HUES48 (cell line): ENCODE measurements at regions not wholly inside any gene's neighbourhood (a gene's known extent, or its start where the extent isn't known, plus 50 kb on each side); places are given as distances from the start of the nearest gene placed in this dataset.
"Not testable (repeated sequence)": the region's sequence is repeated elsewhere in the genome, so short reads cannot be mapped to it uniquely, and the experiment has no call there.

Experiments
- H3K27ac ChIP-seq: one replicate; pipeline ENCODE4 v1.7.0; 2013; ENCODE audit warnings: low read depth, low read length, inconsistent platforms
- H3K27me3 ChIP-seq: 2 replicates; pipeline ENCODE4 v1.6.1; 2013; ENCODE audit warnings: mild to moderate bottlenecking, low read length; ENCODE audit not compliant: control insufficient read depth, insufficient read depth
- H3K36me3 ChIP-seq: 2 replicates; pipeline ENCODE4 v1.6.1; 2013; ENCODE audit warnings: low read length; ENCODE audit not compliant: control insufficient read depth, insufficient read depth
- H3K4me1 ChIP-seq: 2 replicates; pipeline ENCODE4 v1.6.1; 2013; ENCODE audit warnings: mild to moderate bottlenecking, low read length; ENCODE audit not compliant: control insufficient read depth, insufficient read depth
- H3K4me3 ChIP-seq: 2 replicates; pipeline ENCODE4 v1.5.1; 2013; ENCODE audit warnings: mild to moderate bottlenecking, low read depth, low read length
- H3K9ac ChIP-seq: 2 replicates; pipeline ENCODE4 v1.6.1; 2013; ENCODE audit warnings: mild to moderate bottlenecking, low read depth, low read length, moderate library complexity
- H3K9me3 ChIP-seq: 2 replicates; pipeline ENCODE4 v1.6.1; 2013; ENCODE audit warnings: low read length; ENCODE audit not compliant: control insufficient read depth, insufficient read depth

GRCh38 chr6:15739353-15739752, 76.5 kb upstream of the DTNBP1 start:
- no peaks in the 10 kb centered on the region for H3K27me3 ChIP-seq
- no peaks in the 10 kb centered on the region for H3K4me1 ChIP-seq
- H3K4me3 ChIP-seq: no peak overlapping the region
- no peak overlapping the region for H3K9ac ChIP-seq
- no peaks in the 10 kb centered on the region for H3K36me3 ChIP-seq
- no peak overlapping the region for H3K27ac ChIP-seq
- no peaks in the 10 kb centered on the region for H3K9me3 ChIP-seq

GRCh38 chr6:15738195-15738594, 75.4 kb upstream of the DTNBP1 start:
- not testable (repeated sequence) for H3K36me3 ChIP-seq

GRCh38 chr6:15736297-15736696, 73.5 kb upstream of the DTNBP1 start:
- Histone ChIP-seq H3K27me3 (no peaks in the 10 kb centered on the region), H3K4me1 (no peaks in the 10 kb centered on the region), H3K36me3 (no peaks in the 10 kb centered on the region), H3K9ac (no peak overlapping the region), H3K27ac (peak overlapping the region; percentile 23), H3K9me3 (no peaks in the 10 kb centered on the region), H3K4me3 (no peak overlapping the region)

More at GRCh38 chr6:15738195-15738594, 75.4 kb upstream of the DTNBP1 start:
- not testable (repeated sequence) for H3K4me1 ChIP-seq, H3K9me3 ChIP-seq, H3K9ac ChIP-seq, H3K27ac ChIP-seq, H3K4me3 ChIP-seq, H3K27me3 ChIP-seq

- Histone ChIP-seq H3K27me3 (no peaks in the 10 kb centered on the region), H3K9me3 (no peaks in the 10 kb centered on the region), H3K36me3 (no peaks in the 10 kb centered on the region), H3K4me3 (no peak overlapping the region), H3K27ac (peak overlapping the region; percentile 23), H3K4me1 (no peaks in the 10 kb centered on the region), H3K9ac (no peak overlapping the region)
Measured at GRCh38 chr6:15735567-15736265, 72.9 kb upstream of the DTNBP1 start.

GRCh38 chr6:15734118-15734897, 71.5 kb upstream of the DTNBP1 start:
- no peaks in the 10 kb centered on the region for H3K9me3 ChIP-seq
- H3K27ac ChIP-seq: no peak overlapping the region
- H3K4me1 ChIP-seq: no peaks in the 10 kb centered on the region
- no peaks in the 10 kb centered on the region for H3K36me3 ChIP-seq
- no peak overlapping the region for H3K4me3 ChIP-seq
- H3K27me3 ChIP-seq: no peaks in the 10 kb centered on the region
- H3K9ac ChIP-seq: no peak overlapping the region

GRCh38 chr6:15730922-15731321, 68.1 kb upstream of the DTNBP1 start:
- no peak overlapping the region for H3K27ac ChIP-seq
- H3K36me3 ChIP-seq: no peaks in the 10 kb centered on the region
- no peaks in the 10 kb centered on the region for H3K9me3 ChIP-seq
- no peaks in the 10 kb centered on the region for H3K4me1 ChIP-seq
- no peaks in the 10 kb centered on the region for H3K27me3 ChIP-seq
- no peak overlapping the region for H3K9ac ChIP-seq
- H3K4me3 ChIP-seq: no peak overlapping the region

GRCh38 chr6:15730442-15730841, 67.6 kb upstream of the DTNBP1 start:
- no peaks in the 10 kb centered on the region for H3K4me1 ChIP-seq
- H3K4me3 ChIP-seq: no peak overlapping the region
- no peaks in the 10 kb centered on the region for H3K9me3 ChIP-seq

GRCh38 chr6:15722731-15723130, 59.9 kb upstream of the DTNBP1 start:
- Histone ChIP-seq H3K27ac (no peak overlapping the region), H3K27me3 (no peaks in the 10 kb centered on the region), H3K4me3 (no peak overlapping the region), H3K36me3 (no peaks in the 10 kb centered on the region), H3K4me1 (no peaks in the 10 kb centered on the region), H3K9me3 (no peaks in the 10 kb centered on the region), H3K9ac (no peak overlapping the region)

More at GRCh38 chr6:15730442-15730841, 67.6 kb upstream of the DTNBP1 start:
- Histone ChIP-seq H3K27ac (no peak overlapping the region), H3K9ac (no peak overlapping the region), H3K36me3 (no peaks in the 10 kb centered on the region), H3K27me3 (no peaks in the 10 kb centered on the region)

- no peak overlapping the region for H3K4me3 ChIP-seq
- 0 out of 2 replicates have a peak, but pooled peaks cover 2% of the 10 kb centered on the region for H3K9me3 ChIP-seq
- H3K9ac ChIP-seq: no peak overlapping the region
- H3K36me3 ChIP-seq: no peaks in the 10 kb centered on the region
- peaks cover 2% of the 10 kb centered on the region; the same call in 1 of the 2 replicates for H3K4me1 ChIP-seq
- H3K27ac ChIP-seq: no peak overlapping the region
- H3K27me3 ChIP-seq: no peaks in the 10 kb centered on the region
Measured at GRCh38 chr6:15716889-15717288, 54.1 kb upstream of the DTNBP1 start.

- H3K27me3 ChIP-seq: no peaks in the 10 kb centered on the region
- H3K9me3 ChIP-seq: 0 out of 2 replicates have a peak, but pooled peaks cover 2% of the 10 kb centered on the region
- H3K9ac ChIP-seq: no peak overlapping the region
- H3K36me3 ChIP-seq: no peaks in the 10 kb centered on the region
- H3K4me3 ChIP-seq: no peak overlapping the region
- peaks cover 2% of the 10 kb centered on the region; the same call in 1 of the 2 replicates for H3K4me1 ChIP-seq
- no peak overlapping the region for H3K27ac ChIP-seq
Measured at GRCh38 chr6:15715851-15716250, 53.0 kb upstream of the DTNBP1 start.

- Histone ChIP-seq H3K9ac (no peak overlapping the region), H3K4me1 (peaks cover 2% of the 10 kb centered on the region; the same call in 1 of the 2 replicates), H3K9me3 (0 out of 2 replicates have a peak, but pooled peaks cover 2% of the 10 kb centered on the region), H3K27ac (no peak overlapping the region), H3K27me3 (no peaks in the 10 kb centered on the region), H3K36me3 (no peaks in the 10 kb centered on the region), H3K4me3 (no peak overlapping the region)
Measured at GRCh38 chr6:15715060-15715459, 52.2 kb upstream of the DTNBP1 start.
